Activated CD4-positive, alpha-beta T cell treated with anti-CD3 and anti-CD28 coated beads for 4 hours (primary cell): ENCODE measurements at regions not wholly inside any gene's neighbourhood (a gene's known extent, or its start where the extent isn't known, plus 50 kb on each side); places are given as distances from the start of the nearest gene placed in this dataset.

Source experiments
- DNase-seq, 2 donors: peaks; one replicate each; pipeline ENCODE4 v3.0.0-alpha.2; 2020

GRCh38 chr13:89673789-89674311, 1673.6 kb upstream of the MIR17HG start:
- DNase-seq = no peak

GRCh38 chr13:89678466-89679121, 1668.9 kb upstream of the MIR17HG start:
- DNase-seq = no peak

- no peak for DNase-seq
These were observed 1662.6 kb upstream of the MIR17HG start for GRCh38 chr13:89684896-89685295.

- no peak for DNase-seq
These were observed 1661.3 kb upstream of the MIR17HG start for GRCh38 chr13:89686171-89686570.

- no peak for DNase-seq
These were observed 1660.4 kb upstream of the MIR17HG start for GRCh38 chr13:89687066-89687465.

- DNase-seq = no peak
These were observed 1658.6 kb upstream of the MIR17HG start for GRCh38 chr13:89688918-89689317.

GRCh38 chr13:89694451-89694850, 1653.0 kb upstream of the MIR17HG start:
- no peak for DNase-seq

GRCh38 chr13:89695343-89696257, 1651.9 kb upstream of the MIR17HG start:
- no peak for DNase-seq

- no peak for DNase-seq
These were observed 1645.6 kb upstream of the MIR17HG start for GRCh38 chr13:89701913-89702312.

- no peak for DNase-seq
These were observed 1643.4 kb upstream of the MIR17HG start for GRCh38 chr13:89704040-89704439.

GRCh38 chr13:89708013-89708412, 1639.5 kb upstream of the MIR17HG start:
- no peak for DNase-seq

GRCh38 chr13:89721216-89721615, 1626.3 kb upstream of the MIR17HG start:
- no peak for DNase-seq

GRCh38 chr13:89726690-89727435, 1620.6 kb upstream of the MIR17HG start:
- DNase-seq = no peak

- DNase-seq = no peak
These were observed 1613.7 kb upstream of the MIR17HG start for GRCh38 chr13:89733829-89734228.

- no peak for DNase-seq
These were observed 1610.4 kb upstream of the MIR17HG start for GRCh38 chr13:89737051-89737450.

GRCh38 chr13:89738072-89738471, 1609.4 kb upstream of the MIR17HG start:
- DNase-seq = no peak

- DNase-seq = no peak
These were observed 1606.3 kb upstream of the MIR17HG start for GRCh38 chr13:89740994-89741685.

GRCh38 chr13:89746554-89746953, 1600.9 kb upstream of the MIR17HG start:
- DNase-seq = no peak

- no peak for DNase-seq
These were observed 1598.8 kb upstream of the MIR17HG start for GRCh38 chr13:89748716-89749115.

GRCh38 chr13:89749888-89750287, 1597.6 kb upstream of the MIR17HG start:
- no peak for DNase-seq

- DNase-seq = no peak
These were observed 1597.1 kb upstream of the MIR17HG start for GRCh38 chr13:89750371-89750770.

- no peak for DNase-seq
These were observed 1596.0 kb upstream of the MIR17HG start for GRCh38 chr13:89751432-89751930.
